Lung microvascular endothelial cell (primary cell): ENCODE measurements at regions not wholly inside any gene's neighbourhood (a gene's known extent, or its start where the extent isn't known, plus 50 kb on each side); places are given as distances from the start of the nearest gene placed in this dataset.
"Not testable (repeated sequence)": the region's sequence is repeated elsewhere in the genome, so short reads cannot be mapped to it uniquely, and the experiment has no call there.

Experiments
- DNase-seq, 2 donors: peaks; one replicate each; pipeline versions ENCODE4 v3.0.0 to v3.0.0-alpha.2; 2010; ENCODE audit warnings: low read depth in 2 of 2

DNA sequence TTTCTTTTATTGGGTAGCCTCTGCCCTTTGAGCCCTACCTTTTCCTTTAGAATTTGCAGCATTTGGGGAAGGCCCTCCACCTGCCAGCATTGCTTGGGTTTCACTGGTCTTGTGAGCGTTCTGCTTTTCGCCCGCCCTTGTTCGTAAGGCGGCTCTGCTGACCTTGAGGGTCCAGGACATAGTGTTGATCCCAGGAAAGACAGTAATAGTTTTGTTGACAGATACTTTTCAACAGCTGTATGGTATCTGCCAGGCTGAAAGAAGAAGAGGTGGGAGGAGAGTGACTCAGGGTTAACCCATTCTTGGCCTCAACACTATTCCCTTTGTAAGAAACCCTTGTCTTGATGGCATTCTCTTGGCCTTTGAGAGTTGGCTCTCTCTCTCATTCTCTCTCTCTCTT, 113.4 kb upstream of the SPAG17 start:
- no peak for DNase-seq

- no peak for DNase-seq
Measured at GRCh38 chr1:118297521-118297920, 112.5 kb upstream of the SPAG17 start.

GRCh38 chr1:118294875-118295642, 110.0 kb upstream of the SPAG17 start:
- DNase-seq = no peak

DNA sequence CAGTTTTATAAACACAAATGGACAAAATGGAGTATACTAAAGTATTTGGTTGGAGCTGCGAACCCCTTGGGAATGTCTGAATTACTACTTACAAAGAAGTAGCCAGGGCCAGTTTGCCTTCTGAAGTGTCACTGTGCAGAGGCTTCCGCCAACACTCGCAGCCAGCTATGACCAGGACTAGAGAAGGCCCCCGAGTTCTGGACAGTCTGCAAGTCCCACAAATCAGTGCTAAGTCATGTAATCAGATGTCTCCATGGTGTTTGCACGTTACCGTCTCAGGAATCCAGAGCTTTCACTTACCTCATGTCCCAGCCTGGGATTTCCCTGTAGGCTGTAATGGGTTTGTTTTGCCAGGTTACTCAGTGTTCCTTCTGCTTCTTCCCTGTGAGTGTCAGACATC, 106.6 kb upstream of the SPAG17 start:
- no peak for DNase-seq

- no peak for DNase-seq
Measured at GRCh38 chr1:118290571-118290970, 105.5 kb upstream of the SPAG17 start.

GRCh38 chr1:118290046-118290445, 105.0 kb upstream of the SPAG17 start:
- no peak for DNase-seq

- DNase-seq = not testable (repeated sequence)
Measured at GRCh38 chr1:118280656-118281055, 95.6 kb upstream of the SPAG17 start.

DNA sequence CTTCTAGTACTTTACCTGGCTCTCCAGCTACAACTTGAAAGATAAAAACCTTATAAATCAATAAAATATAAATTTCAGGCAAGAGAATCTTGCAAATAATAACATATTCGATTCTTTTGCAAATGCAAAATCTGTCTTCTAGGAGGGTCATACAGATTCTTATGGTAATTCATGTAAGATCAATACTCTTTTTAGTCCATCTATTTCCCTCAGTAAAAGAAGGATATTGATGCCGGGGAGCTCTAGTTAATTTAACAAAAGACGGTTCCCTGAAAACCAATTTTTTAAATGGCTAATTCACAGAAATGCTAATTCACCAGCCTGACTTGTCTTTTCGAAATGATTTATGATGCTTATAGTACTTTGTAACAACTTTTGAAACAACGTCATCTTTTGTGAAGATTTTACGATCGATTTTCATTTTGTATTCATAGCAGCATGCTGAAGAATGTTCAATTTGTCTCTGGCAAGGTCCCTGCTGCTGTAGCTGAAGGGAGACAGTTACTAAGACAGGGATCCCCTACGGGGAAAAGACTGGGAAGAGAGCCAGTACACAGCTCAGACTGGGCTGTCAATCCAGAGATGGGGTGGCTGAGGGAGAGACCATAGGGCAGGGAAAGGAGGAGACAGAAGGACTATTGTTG, 90.6 kb upstream of the SPAG17 start:
- no peak for DNase-seq

- no peak for DNase-seq
Measured at GRCh38 chr1:118272884-118273283, 87.9 kb upstream of the SPAG17 start.

DNA sequence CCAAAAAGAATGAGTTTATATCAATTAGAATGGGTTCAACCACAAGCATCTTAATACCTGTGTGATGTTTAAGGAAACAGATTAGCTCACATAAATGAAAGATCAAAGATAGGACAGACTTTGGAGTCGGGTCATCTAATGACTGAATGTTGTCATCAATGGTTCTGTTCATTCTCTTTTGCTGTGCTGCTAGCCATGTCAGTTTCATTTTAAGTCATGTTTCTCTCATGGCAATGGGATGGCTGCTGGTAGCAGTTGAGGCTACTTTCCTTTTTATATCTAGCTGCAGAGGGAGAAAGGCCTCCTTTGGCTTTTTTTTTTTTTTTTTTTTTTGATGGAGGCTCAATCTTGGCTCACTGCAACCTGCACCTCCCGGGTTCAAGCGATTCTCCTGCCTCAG, 86.9 kb upstream of the SPAG17 start:
- DNase-seq = no peak

DNA sequence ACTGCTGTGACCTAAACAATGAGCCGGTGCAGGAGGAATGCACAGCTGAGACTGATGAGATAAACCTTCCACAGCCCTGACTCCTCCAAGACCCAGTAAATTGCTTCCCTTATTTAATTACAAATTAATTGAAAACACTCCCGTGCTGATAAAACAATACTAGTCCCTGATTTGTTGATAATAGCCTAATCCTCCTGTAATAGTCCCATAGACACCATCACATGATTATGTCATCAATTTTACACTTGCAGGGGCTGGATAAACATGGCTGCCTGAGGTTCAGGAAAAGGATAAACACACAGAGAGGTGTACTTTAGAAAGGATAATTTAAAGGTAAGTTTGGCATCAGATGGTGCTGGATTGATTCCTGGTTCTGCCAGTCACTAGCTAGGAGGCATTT, 84.6 kb upstream of the SPAG17 start:
- no peak for DNase-seq

DNA sequence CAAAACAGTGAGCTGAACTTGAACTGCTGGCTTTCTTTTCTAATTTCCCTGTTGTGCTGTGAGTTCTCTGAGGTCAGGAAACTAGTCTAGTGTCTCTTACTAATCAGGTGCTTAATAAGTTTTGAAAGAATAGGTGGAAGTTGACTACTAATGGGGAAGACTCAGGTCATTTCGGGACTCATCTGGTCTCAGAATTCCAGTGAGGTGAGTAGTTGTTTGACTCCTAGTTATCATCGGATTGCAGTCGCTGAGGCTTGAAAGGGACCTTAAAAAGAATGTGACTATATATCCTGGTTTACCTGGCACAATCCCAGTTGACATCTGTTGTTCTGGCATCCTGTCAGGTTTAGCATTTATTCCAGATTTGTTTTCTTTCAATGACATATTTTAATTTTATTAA, 81.4 kb upstream of the SPAG17 start:
- peak in 1 of 2 donors; percentile 1 for DNase-seq

DNA sequence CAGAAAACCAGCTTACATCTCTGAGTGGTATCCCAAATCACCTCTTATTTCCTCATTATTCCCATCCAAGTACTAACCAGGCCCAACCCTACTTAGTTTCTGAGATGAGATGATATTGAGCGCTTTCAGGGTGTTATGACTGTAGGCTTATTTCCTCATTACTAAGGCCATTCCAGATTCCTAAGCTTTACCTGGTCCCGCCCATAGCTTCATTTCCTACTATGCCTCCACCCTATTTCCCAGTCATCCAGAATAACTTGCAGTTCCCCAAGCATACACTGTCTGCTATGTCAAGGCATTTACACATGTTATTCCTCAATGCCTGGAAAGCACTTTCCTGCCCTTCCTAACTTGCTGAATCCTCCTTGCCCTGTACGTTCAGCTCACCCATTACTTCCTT, 79.3 kb upstream of the SPAG17 start:
- no peak for DNase-seq

- DNase-seq = no peak
Measured at GRCh38 chr1:118262865-118263264, 77.8 kb upstream of the SPAG17 start.

GRCh38 chr1:118258975-118259374, 73.9 kb upstream of the SPAG17 start:
- DNase-seq = no peak

- no peak for DNase-seq
Measured at GRCh38 chr1:118257946-118258345, 72.9 kb upstream of the SPAG17 start.

- no peak for DNase-seq
Measured at GRCh38 chr1:118254491-118255425, 69.7 kb upstream of the SPAG17 start.

GRCh38 chr1:118254001-118254400, 69.0 kb upstream of the SPAG17 start:
- no peak for DNase-seq

DNA sequence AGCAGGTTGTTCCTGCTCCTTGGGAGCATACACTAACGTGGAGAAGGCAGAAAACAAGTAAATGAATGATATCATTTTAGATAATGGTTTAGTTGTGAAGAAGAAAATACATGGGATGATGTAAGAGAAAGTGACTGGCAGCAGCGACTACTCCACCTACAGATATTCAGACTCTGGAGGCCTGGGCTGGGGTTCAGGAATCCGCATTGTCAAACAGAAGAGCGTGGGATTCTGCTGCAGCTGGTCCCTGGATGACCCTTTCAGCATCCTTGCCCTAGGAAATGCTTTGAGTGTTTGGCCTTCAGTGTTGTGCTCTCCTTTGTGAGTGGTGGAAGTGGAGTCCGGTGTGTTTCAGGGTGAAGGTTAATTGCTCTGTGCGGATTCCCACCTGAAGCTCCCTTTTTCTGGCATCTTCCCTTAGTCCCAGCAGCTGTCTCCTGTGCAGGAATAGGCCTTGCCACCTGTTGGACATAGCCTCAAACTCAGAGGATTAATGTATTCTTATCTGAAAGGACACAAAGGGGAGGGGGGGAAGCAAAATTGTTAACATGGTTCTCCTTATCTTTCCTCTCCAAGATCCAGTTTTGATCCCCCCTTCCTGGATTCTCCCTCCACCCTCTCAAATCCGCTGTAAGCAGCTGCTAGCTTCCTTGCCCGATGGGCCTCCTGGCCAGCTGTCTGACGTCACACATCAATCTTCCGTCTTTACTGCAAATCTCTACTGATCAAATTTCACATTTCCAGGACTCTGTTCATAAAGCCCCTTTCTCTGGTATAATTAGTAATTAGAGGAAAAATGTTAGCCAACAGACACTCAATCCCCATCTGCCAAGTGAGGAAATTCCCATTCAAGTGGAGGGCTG, 68.3 kb upstream of the SPAG17 start:
- DNase-seq = no peak

DNA sequence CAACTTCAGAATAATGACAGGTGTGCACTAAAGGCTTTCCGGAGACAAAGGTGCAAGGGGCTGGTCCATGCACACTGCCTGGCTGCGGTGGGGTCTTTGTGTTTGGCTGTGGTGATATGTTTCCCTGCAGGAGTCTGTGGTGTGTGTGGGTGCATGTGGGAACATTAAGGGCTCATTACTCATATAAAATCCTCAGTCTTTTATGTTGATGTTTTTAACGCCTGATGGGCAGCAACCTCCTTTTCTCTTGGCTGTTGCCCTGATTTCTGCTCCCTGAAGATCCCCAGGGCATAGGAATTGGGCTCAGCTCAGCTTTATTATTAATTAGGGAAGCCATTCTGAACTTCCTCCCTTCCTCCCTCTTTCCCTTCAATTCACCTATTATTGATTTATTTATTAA, 67.6 kb upstream of the SPAG17 start:
- no peak for DNase-seq

DNA sequence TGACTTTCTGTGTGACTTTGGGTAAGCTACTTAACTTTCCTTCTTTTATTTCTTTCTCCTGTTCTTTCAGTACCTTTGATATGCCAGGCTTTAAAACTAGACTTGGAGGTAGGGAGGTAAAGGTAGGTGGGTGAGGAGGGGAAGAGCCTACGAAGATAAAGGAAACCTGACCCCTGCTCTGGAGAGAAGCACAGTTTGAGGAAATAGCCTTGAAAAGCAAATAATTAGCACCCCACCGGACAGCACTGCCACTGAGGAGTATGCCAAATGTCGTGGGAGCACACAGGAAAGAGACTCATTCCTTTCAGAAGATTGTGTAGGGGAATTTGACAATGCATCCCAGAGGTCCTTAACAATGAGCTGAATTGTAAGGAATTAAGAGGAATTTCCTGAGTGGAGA, 65.2 kb upstream of the SPAG17 start:
- DNase-seq = no peak
